ENCODE measurements at regions not wholly inside any gene's neighbourhood (a gene's known extent, or its start where the extent isn't known, plus 50 kb on each side); places are given as distances from the start of the nearest gene placed in this dataset.
"Not testable (repeated sequence)": the region's sequence is repeated elsewhere in the genome, so short reads cannot be mapped to it uniquely, and the experiment has no call there.

GRCh38 chr2:143852759-143853158 is 667.2 kb downstream of the ZEB2 start:
- Mint-ChIP-seq H3K36me3 (no peaks in the 10 kb centered on the region), H3K9me3 (no peaks in the 10 kb centered on the region), H3K4me1 (no peaks in the 10 kb centered on the region), H3K27ac (no peak overlapping the region), H3K4me3 (no peak overlapping the region), H3K27me3 (peaks cover 9% of the 10 kb centered on the region)

GRCh38 chr2:143850084-143850483 is 669.8 kb downstream of the ZEB2 start:
- H3K36me3 Mint-ChIP-seq: no peaks in the 10 kb centered on the region
- peaks cover 18% of the 10 kb centered on the region for H3K27me3 Mint-ChIP-seq
- no peak overlapping the region for H3K4me3 Mint-ChIP-seq
- no peaks in the 10 kb centered on the region for H3K9me3 Mint-ChIP-seq
- H3K27ac Mint-ChIP-seq: no peak overlapping the region
- H3K4me1 Mint-ChIP-seq: no peaks in the 10 kb centered on the region

- peaks cover 20% of the 10 kb centered on the region for H3K27me3 Mint-ChIP-seq
- no peak overlapping the region for H3K4me3 Mint-ChIP-seq
- no peak overlapping the region for H3K27ac Mint-ChIP-seq
- H3K36me3 Mint-ChIP-seq: no peaks in the 10 kb centered on the region
- no peaks in the 10 kb centered on the region for H3K9me3 Mint-ChIP-seq
- H3K4me1 Mint-ChIP-seq: no peaks in the 10 kb centered on the region
These were observed 672.7 kb downstream of the ZEB2 start for GRCh38 chr2:143847257-143847656.

GRCh38 chr2:143844986-143845385 is 674.9 kb downstream of the ZEB2 start:
- no peaks in the 10 kb centered on the region for H3K36me3 Mint-ChIP-seq
- H3K27ac Mint-ChIP-seq: no peak overlapping the region
- H3K4me3 Mint-ChIP-seq: no peak overlapping the region
- peaks cover 20% of the 10 kb centered on the region for H3K27me3 Mint-ChIP-seq
- no peaks in the 10 kb centered on the region for H3K4me1 Mint-ChIP-seq
- H3K9me3 Mint-ChIP-seq: no peaks in the 10 kb centered on the region

- Mint-ChIP-seq H3K27ac (no peak overlapping the region), H3K36me3 (no peaks in the 10 kb centered on the region), H3K4me3 (no peak overlapping the region), H3K4me1 (no peaks in the 10 kb centered on the region), H3K27me3 (peaks cover 19% of the 10 kb centered on the region), H3K9me3 (no peaks in the 10 kb centered on the region)
These were observed 676.2 kb downstream of the ZEB2 start for GRCh38 chr2:143843686-143844085.

DNA sequence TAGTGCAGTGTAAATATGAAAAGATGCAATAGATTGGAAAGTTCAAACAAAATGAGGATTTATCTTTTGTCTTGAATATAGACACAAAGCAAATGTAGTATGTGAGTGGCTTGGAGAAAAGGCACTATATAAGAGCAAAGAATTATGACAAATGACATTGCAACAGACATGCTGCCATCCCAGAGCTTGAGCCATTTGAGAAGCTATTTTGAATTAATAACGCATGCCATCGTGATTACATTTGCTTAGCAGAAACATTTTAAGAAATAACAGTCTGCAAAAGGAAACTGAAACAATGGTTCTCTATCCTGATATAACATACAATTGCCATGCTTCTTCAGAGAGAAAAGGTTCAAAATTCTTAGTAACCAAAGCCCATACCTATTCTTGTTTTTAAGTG is 677.1 kb downstream of the ZEB2 start:
- Mint-ChIP-seq H3K36me3 (no peaks in the 10 kb centered on the region), H3K27ac (no peak overlapping the region), H3K4me3 (no peak overlapping the region), H3K4me1 (no peaks in the 10 kb centered on the region), H3K27me3 (peaks cover 19% of the 10 kb centered on the region), H3K9me3 (no peaks in the 10 kb centered on the region)

DNA sequence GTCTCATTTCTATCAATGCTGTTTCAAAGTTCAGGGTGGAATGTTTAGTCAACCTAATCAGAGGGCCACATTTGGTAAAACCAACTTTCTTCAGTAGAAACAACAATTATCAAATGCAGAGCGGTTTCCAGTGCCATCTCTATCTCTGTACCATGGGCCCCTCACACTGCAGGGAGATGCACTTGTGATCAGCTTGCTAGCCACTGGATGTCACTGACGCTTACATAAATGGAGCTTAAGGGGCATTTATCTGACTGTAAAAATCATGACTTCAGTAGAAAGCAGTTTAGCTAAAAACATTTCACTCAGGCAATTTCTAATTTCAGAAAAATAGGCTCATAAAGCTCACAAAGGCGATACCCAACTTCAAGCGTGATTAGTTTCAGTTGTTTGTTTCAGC is 678.0 kb downstream of the ZEB2 start:
- no peak overlapping the region for H3K4me3 Mint-ChIP-seq
- H3K9me3 Mint-ChIP-seq: no peaks in the 10 kb centered on the region
- H3K4me1 Mint-ChIP-seq: no peaks in the 10 kb centered on the region
- no peaks in the 10 kb centered on the region for H3K36me3 Mint-ChIP-seq
- peaks cover 17% of the 10 kb centered on the region for H3K27me3 Mint-ChIP-seq
- H3K27ac Mint-ChIP-seq: no peak overlapping the region

DNA sequence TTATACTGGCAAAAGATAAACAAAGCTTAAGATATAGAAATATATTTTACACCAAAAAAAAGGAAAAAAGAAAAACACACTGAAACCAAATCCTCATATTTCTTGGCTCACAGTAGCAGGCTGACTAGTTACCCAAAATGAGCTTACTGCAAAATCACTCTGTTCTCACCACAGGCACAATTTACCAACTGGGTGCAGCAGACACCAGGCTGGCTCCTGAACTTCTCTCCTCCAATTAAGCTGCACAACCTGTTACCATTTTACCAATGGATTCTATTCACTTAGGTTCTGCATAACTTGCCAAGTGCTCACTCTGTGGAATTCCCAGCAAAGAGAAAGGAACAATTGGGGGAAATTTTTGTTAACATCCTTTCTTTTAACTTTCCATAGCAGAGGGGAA is 679.3 kb downstream of the ZEB2 start:
- H3K4me3 Mint-ChIP-seq: no peak overlapping the region
- peaks cover 10% of the 10 kb centered on the region for H3K27me3 Mint-ChIP-seq
- H3K36me3 Mint-ChIP-seq: no peaks in the 10 kb centered on the region
- no peak overlapping the region for H3K27ac Mint-ChIP-seq
- no peaks in the 10 kb centered on the region for H3K4me1 Mint-ChIP-seq
- H3K9me3 Mint-ChIP-seq: no peaks in the 10 kb centered on the region

DNA sequence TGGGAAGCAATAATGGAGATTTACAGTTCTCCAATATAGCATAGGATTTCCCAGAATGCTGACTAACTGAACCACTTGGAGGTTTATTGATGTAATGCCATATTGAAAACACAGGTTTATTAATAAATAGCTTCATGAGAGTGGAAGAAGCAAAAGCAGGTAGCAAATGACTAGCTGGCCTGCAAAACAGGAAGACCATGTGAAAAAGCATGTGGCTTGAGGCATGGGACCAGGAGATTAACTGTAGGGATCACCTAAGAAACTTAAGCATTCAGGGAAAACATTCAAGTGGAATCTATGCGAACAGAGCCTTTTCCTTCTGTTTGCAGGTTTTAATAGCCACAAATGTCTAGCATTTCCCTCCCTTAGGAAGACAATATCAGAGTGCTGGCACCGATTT is 679.7 kb downstream of the ZEB2 start:
- Mint-ChIP-seq H3K4me1 (no peaks in the 10 kb centered on the region), H3K27me3 (peaks cover 10% of the 10 kb centered on the region), H3K27ac (no peak overlapping the region), H3K36me3 (no peaks in the 10 kb centered on the region), H3K4me3 (no peak overlapping the region), H3K9me3 (no peaks in the 10 kb centered on the region)

DNA sequence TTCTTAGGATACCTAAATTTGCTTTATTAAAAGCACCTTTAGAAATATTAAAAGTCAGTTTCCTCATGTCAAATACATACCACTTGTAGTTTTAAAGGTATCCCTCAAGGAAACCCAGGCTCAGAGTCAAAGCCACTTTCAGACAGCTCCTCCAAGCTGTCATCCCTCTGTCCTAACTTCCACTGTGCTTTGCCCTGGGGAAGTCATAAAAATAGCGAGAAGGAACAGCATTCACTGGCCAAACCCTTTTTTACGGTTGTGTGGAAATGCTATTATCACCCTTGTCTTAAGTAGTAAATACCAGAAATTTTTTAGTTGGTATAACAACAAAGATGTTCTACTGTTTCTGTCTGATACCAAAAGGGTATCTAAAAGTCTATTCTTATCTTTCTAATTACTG is 680.5 kb downstream of the ZEB2 start:
- Mint-ChIP-seq H3K27ac (no peak overlapping the region), H3K36me3 (no peaks in the 10 kb centered on the region), H3K27me3 (peaks cover 10% of the 10 kb centered on the region), H3K4me3 (no peak overlapping the region), H3K4me1 (no peaks in the 10 kb centered on the region), H3K9me3 (no peaks in the 10 kb centered on the region)

GRCh38 chr2:143837055-143837454 is 682.9 kb downstream of the ZEB2 start:
- H3K4me3 Mint-ChIP-seq, H3K27ac Mint-ChIP-seq, H3K4me1 Mint-ChIP-seq, H3K27me3 Mint-ChIP-seq, H3K9me3 Mint-ChIP-seq, H3K36me3 Mint-ChIP-seq: not testable (repeated sequence)

GRCh38 chr2:143835481-143835880 is 684.4 kb downstream of the ZEB2 start:
- no peaks in the 10 kb centered on the region for H3K36me3 Mint-ChIP-seq
- no peaks in the 10 kb centered on the region for H3K9me3 Mint-ChIP-seq
- no peaks in the 10 kb centered on the region for H3K27me3 Mint-ChIP-seq
- no peak overlapping the region for H3K27ac Mint-ChIP-seq
- no peaks in the 10 kb centered on the region for H3K4me1 Mint-ChIP-seq
- no peak overlapping the region for H3K4me3 Mint-ChIP-seq

- no peak overlapping the region for H3K4me3 Mint-ChIP-seq
- no peaks in the 10 kb centered on the region for H3K36me3 Mint-ChIP-seq
- peaks cover 1% of the 10 kb centered on the region for H3K27me3 Mint-ChIP-seq
- H3K9me3 Mint-ChIP-seq: no peaks in the 10 kb centered on the region
- H3K4me1 Mint-ChIP-seq: no peaks in the 10 kb centered on the region
- H3K27ac Mint-ChIP-seq: no peak overlapping the region
These were observed 686.8 kb downstream of the ZEB2 start for GRCh38 chr2:143833015-143833660.

GRCh38 chr2:143830476-143830875 is 689.4 kb downstream of the ZEB2 start:
- Mint-ChIP-seq H3K4me3 (no peak overlapping the region), H3K36me3 (no peaks in the 10 kb centered on the region), H3K27ac (no peak overlapping the region), H3K4me1 (no peaks in the 10 kb centered on the region), H3K27me3 (peaks cover 3% of the 10 kb centered on the region), H3K9me3 (no peaks in the 10 kb centered on the region)

- Mint-ChIP-seq H3K27me3 (peaks cover 3% of the 10 kb centered on the region), H3K9me3 (no peaks in the 10 kb centered on the region), H3K4me1 (no peaks in the 10 kb centered on the region), H3K36me3 (no peaks in the 10 kb centered on the region), H3K4me3 (no peak overlapping the region), H3K27ac (no peak overlapping the region)
These were observed 691.0 kb downstream of the ZEB2 start for GRCh38 chr2:143828763-143829537.

DNA sequence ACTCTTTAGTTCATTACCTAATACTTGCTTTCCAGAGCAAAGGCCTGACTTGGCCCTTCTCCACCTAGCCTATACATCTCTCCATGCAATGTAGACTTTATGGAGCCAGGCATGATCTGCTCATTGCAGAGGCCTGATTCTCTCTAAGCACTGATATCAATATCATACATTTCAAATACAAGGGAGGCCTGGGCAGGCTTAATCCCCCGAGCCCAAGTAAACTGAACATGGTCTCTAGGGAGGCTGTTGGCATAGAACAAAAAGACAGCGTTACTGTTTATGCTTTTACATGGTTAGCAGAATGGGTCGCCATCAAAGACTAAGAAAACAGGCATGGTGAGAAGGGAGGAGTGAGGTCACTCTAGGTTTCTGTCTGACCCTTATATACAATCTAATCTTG is 695.1 kb downstream of the ZEB2 start:
- Mint-ChIP-seq H3K27ac (no peak overlapping the region), H3K4me3 (no peak overlapping the region), H3K36me3 (no peaks in the 10 kb centered on the region), H3K9me3 (no peaks in the 10 kb centered on the region), H3K27me3 (peaks cover 14% of the 10 kb centered on the region), H3K4me1 (no peaks in the 10 kb centered on the region)

DNA sequence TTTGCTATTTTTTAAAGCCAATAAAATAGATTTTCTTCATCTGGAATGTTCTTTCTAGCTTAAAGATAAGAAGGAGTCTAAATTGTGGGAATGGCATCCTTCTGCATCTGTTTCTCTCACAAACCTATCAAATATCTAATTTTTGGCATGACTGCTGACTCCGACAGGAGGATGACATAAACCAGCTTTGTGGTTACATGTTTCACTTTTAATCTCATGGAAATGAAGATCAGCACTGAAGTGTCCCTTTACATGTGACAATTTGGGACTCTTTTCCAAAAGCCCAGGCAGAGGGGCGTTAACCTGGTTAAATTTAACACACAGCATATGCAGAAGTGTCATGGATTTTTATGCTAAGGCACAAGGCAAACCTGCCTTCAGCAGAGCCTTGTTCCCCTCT is 694.7 kb downstream of the ARHGAP15 start:
- no peaks in the 10 kb centered on the region for H3K4me1 Mint-ChIP-seq
- no peaks in the 10 kb centered on the region for H3K36me3 Mint-ChIP-seq
- no peak overlapping the region for H3K27ac Mint-ChIP-seq
- H3K4me3 Mint-ChIP-seq: no peak overlapping the region
- peaks cover 13% of the 10 kb centered on the region for H3K27me3 Mint-ChIP-seq
- no peaks in the 10 kb centered on the region for H3K9me3 Mint-ChIP-seq
